Endothelial cell of umbilical vein (primary cell): ENCODE measurements at regions not wholly inside any gene's neighbourhood (a gene's known extent, or its start where the extent isn't known, plus 50 kb on each side); places are given as distances from the start of the nearest gene placed in this dataset.

ENCODE experiments used
- BruUV-seq: library from RNA; stranded (reverse); fragments of 400-500 nt; replicated peaks from 2 replicates; lab custom pipeline; 2021; lab: Mats Ljungman, UMichigan
- CTCF ChIA-PET: fragments of 300-600, 350-600 bp; sonication (Branson Sonifier 250); formaldehyde crosslinking; loops from one replicate; lab custom pipeline; 2021; ENCODE audit warnings: antibody characterized with exemption, inconsistent platforms; lab: Charles Lee
- POLR2A ChIA-PET: fragments of 300-600, 350-600 bp; sonication (Branson Sonifier 250); formaldehyde crosslinking; loops from one replicate; lab custom pipeline; 2021; ENCODE audit warnings: antibody characterized with exemption, inconsistent platforms; lab: Charles Lee
- DNase-seq: peaks from one replicate; pipeline ENCODE4 v3.0.0-alpha.2; 2011; ENCODE audit warnings: low read depth, low spot score
- FAIRE-seq: peaks from 2 replicates; lab custom pipeline; 2011; peaks lifted over from hg19 to GRCh38; lab: Jason Lieb, UNC
- H2AFZ ChIP-seq: 2 replicates; pipeline ENCODE4 v1.6.0; 2012; ENCODE audit warnings: low read depth, low read length, control low read depth, inconsistent platforms
- H3K27ac ChIP-seq: 2 replicates; pipeline ENCODE4 v1.5.1; 2011; ENCODE audit warnings: low read depth, mild to moderate bottlenecking, control low read depth, low read length, moderate library complexity; ENCODE audit not compliant: insufficient read depth
- H3K27me3 ChIP-seq, 2 experiments: 2 replicates each; pipeline versions ENCODE4 v1.6.0 to v1.6.1; 2011; ENCODE audit warnings: low read length in 2 of 2, mixed read lengths in 1 of 2; ENCODE audit not compliant: control insufficient read depth in 2 of 2, insufficient read depth in 2 of 2
- H3K36me3 ChIP-seq, 2 experiments: 2 replicates in 1 of 2; 3 replicates in 1 of 2; pipeline ENCODE4 v1.5.1; 2011; ENCODE audit warnings: low read length in 2 of 2, mild to moderate bottlenecking in 1 of 2, moderate library complexity in 1 of 2; ENCODE audit not compliant: control insufficient read depth in 2 of 2, insufficient read depth in 2 of 2; ENCODE audit errors: extremely low read depth in 1 of 2
- H3K4me1 ChIP-seq: 3 replicates; pipeline ENCODE4 v1.5.1; 2011; ENCODE audit warnings: mild to moderate bottlenecking, low read length; ENCODE audit not compliant: control insufficient read depth, insufficient read depth; ENCODE audit errors: extremely low read depth
- H3K4me2 ChIP-seq: 2 replicates; pipeline ENCODE4 v1.6.1; 2011; ENCODE audit warnings: low read length, control low read depth, mixed read lengths; ENCODE audit not compliant: insufficient read depth
- H3K4me3 ChIP-seq, 3 experiments: fragments of 200-600 bp in 1 of 3; sonication (generic), shearing (Covaris generic) in 1 of 3; replicated peaks in 1 of 3; 2 replicates each; pipeline ENCODE4 v1.5.1; 2011 to 2016; ENCODE audit warnings: control low read depth in 3 of 3, low read length in 3 of 3, mild to moderate bottlenecking in 2 of 3, inconsistent platforms in 1 of 3, low read depth in 1 of 3, moderate library complexity in 1 of 3; ENCODE audit not compliant: insufficient read depth in 1 of 3
- H3K79me2 ChIP-seq: 2 replicates; pipeline ENCODE4 v1.6.0; 2012; ENCODE audit warnings: low read length, inconsistent platforms; ENCODE audit not compliant: control insufficient read depth, insufficient read depth
- H3K9ac ChIP-seq: replicated peaks from 2 replicates; pipeline ENCODE3; 2011; ENCODE audit warnings: low read length, control low read depth; ENCODE audit not compliant: insufficient read depth; ENCODE audit errors: extremely low read depth
- H3K9me1 ChIP-seq: replicated peaks from 3 replicates; pipeline ENCODE4 v1.6.0; 2011; ENCODE audit warnings: mild to moderate bottlenecking, low read length; ENCODE audit not compliant: control insufficient read depth, insufficient read depth; ENCODE audit errors: extremely low read depth
- H3K9me3 ChIP-seq: replicated peaks from 2 replicates; pipeline ENCODE4 v1.5.1; 2012; ENCODE audit warnings: low read length, inconsistent platforms; ENCODE audit not compliant: control insufficient read depth, insufficient read depth
- H4K20me1 ChIP-seq: replicated peaks from 2 replicates; pipeline ENCODE3; 2011; ENCODE audit warnings: mild to moderate bottlenecking, low read length; ENCODE audit not compliant: control insufficient read depth, insufficient read depth; ENCODE audit errors: extremely low read depth
- CTCF ChIP-seq, 2 donors: IDR thresholded peaks; 1 replicate in 1 of 2; 2 replicates in 1 of 2; pipeline ENCODE4 v1.5.1; 2011; ENCODE audit warnings: low read length in 2 of 2, mild to moderate bottlenecking in 2 of 2, moderate library complexity in 2 of 2, control low read depth in 1 of 2, inconsistent platforms in 1 of 2, low read depth in 1 of 2; ENCODE audit not compliant: insufficient read depth in 1 of 2; ENCODE audit errors: extremely low read depth in 1 of 2
- EZH2 ChIP-seq: IDR thresholded peaks from 2 replicates; pipeline ENCODE4 v1.6.1; 2012; ENCODE audit warnings: borderline replicate concordance, low read depth, mild to moderate bottlenecking, moderate library complexity, low read length, inconsistent platforms; ENCODE audit not compliant: severe bottlenecking
- FOS ChIP-seq: IDR thresholded peaks from 2 replicates; pipeline ENCODE4 v1.6.1; 2011; ENCODE audit warnings: mild to moderate bottlenecking, low read length, moderate library complexity, borderline replicate concordance; ENCODE audit not compliant: insufficient read depth
- GATA2 ChIP-seq: IDR thresholded peaks from 2 replicates; pipeline ENCODE4 v1.7.0; 2011; ENCODE audit warnings: low read depth, mild to moderate bottlenecking, moderate library complexity, mixed read lengths, low read length; ENCODE audit not compliant: insufficient read length, insufficient read depth
- JUN ChIP-seq: IDR thresholded peaks from 2 replicates; pipeline ENCODE4 v1.6.1; 2011; ENCODE audit warnings: borderline replicate concordance, low read depth; ENCODE audit not compliant: insufficient read length, insufficient read depth
- MAX ChIP-seq: IDR thresholded peaks from 2 replicates; pipeline ENCODE4 v1.6.1; 2011; ENCODE audit not compliant: insufficient read depth, insufficient read length
- MYC ChIP-seq: IDR thresholded peaks from one replicate; pipeline ENCODE4 v1.6.1; 2011; ENCODE audit warnings: mild to moderate bottlenecking, low read depth, low read length
- POLR2A ChIP-seq: IDR thresholded peaks from 2 replicates; pipeline ENCODE4 v1.6.1; 2012; ENCODE audit warnings: low read depth, mild to moderate bottlenecking, control low read depth, low read length
- POLR2AphosphoS5 ChIP-seq: IDR thresholded peaks from 2 replicates; pipeline ENCODE4 v1.6.1; 2012; ENCODE audit warnings: low read depth, mild to moderate bottlenecking, control low read depth, low read length, moderate library complexity; ENCODE audit not compliant: insufficient read depth
- dilution Hi-C: fragments of 300-500 bp; cut with MboI; formaldehyde crosslinking; loops from one replicate; pipeline ENCODE4 v1.15.0; 2019; ENCODE audit warnings: low sequenced_read_pairs; ENCODE audit not compliant: extremely low pct_ligation_motif_present
- intact Hi-C: fragments of 100-400 bp; cut with micrococcal nuclease; formaldehyde crosslinking; loops from one replicate; pipeline ENCODE4 v1.10.0; 2022

GRCh38 chr6:14246876-14247275 lies 129.3 kb downstream of the CD83 start:
- Histone ChIP-seq H2AFZ (no peak overlapping the region), H3K9ac (no peak overlapping the region), H3K27ac (no peak overlapping the region), H3K36me3 (no peaks in the 10 kb centered on the region), H3K4me2 (no peak overlapping the region), H3K4me3 (no peak overlapping the region), H4K20me1 (no peaks in the 10 kb centered on the region), H3K27me3 (no peaks in the 10 kb centered on the region), H3K9me3 (peaks cover 2% of the 10 kb centered on the region), H3K4me1 (no peaks in the 10 kb centered on the region), H3K79me2 (no peaks in the 10 kb centered on the region), H3K9me1 (no peaks in the 10 kb centered on the region)
- POLR2A ChIA-PET, result no interaction called here
- no peak for FAIRE-seq
- intact Hi-C loops (no loop called here), dilution Hi-C loops (no loop called here)
- CTCF ChIA-PET, result no interaction called here
- BruUV-seq, result no TSS peak
- no peak for DNase-seq
- TF ChIP-seq POLR2A (no peak), GATA2 (no peak), CTCF (IDR thresholded peaks at IDR 0.05; ENCODE audit: extremely low read depth in 1 of 2, insufficient read depth in 1 of 2, low read depth in 1 of 2, low read length in 2 of 2) (no peak), JUN (no peak), EZH2 (no peak)

GRCh38 chr6:14250573-14250972 lies 133.0 kb downstream of the CD83 start:
- POLR2A ChIA-PET, result no interaction called here
- H3K4me3 ChIP-seq, result no peak overlapping the region
- CTCF ChIA-PET, result no interaction called here
- no peaks in the 10 kb centered on the region for H3K79me2 ChIP-seq
- H4K20me1 ChIP-seq, result no peaks in the 10 kb centered on the region
- no peaks in the 10 kb centered on the region for H3K27me3 ChIP-seq
- TF ChIP-seq POLR2A, result no peak
- TF ChIP-seq CTCF (IDR thresholded peaks at IDR 0.05; ENCODE audit: extremely low read depth in 1 of 2, insufficient read depth in 1 of 2, low read depth in 1 of 2, low read length in 2 of 2), result no peak
- TF ChIP-seq FOS, result no peak
- TF ChIP-seq MYC, result no peak
- no peak for TF ChIP-seq JUN
- no peak for TF ChIP-seq MAX
- no peak for TF ChIP-seq EZH2
- no peak for TF ChIP-seq POLR2AphosphoS5
- no peak for TF ChIP-seq GATA2
- no peaks in the 10 kb centered on the region for H3K36me3 ChIP-seq
- H3K9ac ChIP-seq, result no peak overlapping the region
- no peaks in the 10 kb centered on the region for H3K9me1 ChIP-seq
- no peak for FAIRE-seq
- no peak overlapping the region for H2AFZ ChIP-seq
- DNase-seq, result no peak
- H3K4me2 ChIP-seq, result no peak overlapping the region
- H3K27ac ChIP-seq, result no peak overlapping the region
- intact Hi-C loops (no loop called here), dilution Hi-C loops (no loop called here)
- no peaks in the 10 kb centered on the region for H3K4me1 ChIP-seq
- H3K9me3 ChIP-seq, result peaks cover 2% of the 10 kb centered on the region
- no TSS peak for BruUV-seq
